NT2/D1 (cell line): ENCODE measurements at regions not wholly inside any gene's neighbourhood (a gene's known extent, or its start where the extent isn't known, plus 50 kb on each side); places are given as distances from the start of the nearest gene placed in this dataset.

ENCODE experiments used
- DNase-seq: peaks from one replicate; pipeline ENCODE4 v3.0.0-alpha.2; 2011; ENCODE audit warnings: low read depth, low spot score
- H3K27me3 ChIP-seq: 2 replicates; pipeline ENCODE4 v1.6.0; 2011; ENCODE audit warnings: mild to moderate bottlenecking; ENCODE audit not compliant: insufficient read length, insufficient read depth
- H3K36me3 ChIP-seq: 2 replicates; pipeline ENCODE4 v1.6.1; 2011; ENCODE audit warnings: mild to moderate bottlenecking, low read length, mixed read lengths; ENCODE audit not compliant: insufficient read depth, insufficient read length
- H3K4me1 ChIP-seq: 2 replicates; pipeline ENCODE4 v1.5.1; 2011; ENCODE audit not compliant: insufficient read depth, insufficient read length
- H3K4me3 ChIP-seq: 2 replicates; pipeline ENCODE4 v1.5.1; 2011; ENCODE audit warnings: low read depth; ENCODE audit not compliant: insufficient read length
- H3K9ac ChIP-seq: 2 replicates; pipeline ENCODE4 v1.6.0; 2011; ENCODE audit warnings: low read depth; ENCODE audit not compliant: insufficient read length
- H3K9me3 ChIP-seq: 2 replicates; pipeline ENCODE4 v1.5.1; 2011; ENCODE audit warnings: mild to moderate bottlenecking, low read length; ENCODE audit not compliant: insufficient read depth
- SUZ12 ChIP-seq: IDR thresholded peaks from 2 replicates; pipeline ENCODE4 v1.6.1; 2011; ENCODE audit not compliant: insufficient read length, insufficient read depth; ENCODE audit errors: extremely low read depth
- YY1 ChIP-seq: IDR thresholded peaks from 2 replicates; pipeline ENCODE4 v1.6.1; 2011; ENCODE audit not compliant: insufficient read length, insufficient read depth
- ZNF274 ChIP-seq: IDR thresholded peaks from 2 replicates; pipeline ENCODE4 v1.6.1; 2011; ENCODE audit warnings: mild to moderate bottlenecking, low read depth, low read length

DNA sequence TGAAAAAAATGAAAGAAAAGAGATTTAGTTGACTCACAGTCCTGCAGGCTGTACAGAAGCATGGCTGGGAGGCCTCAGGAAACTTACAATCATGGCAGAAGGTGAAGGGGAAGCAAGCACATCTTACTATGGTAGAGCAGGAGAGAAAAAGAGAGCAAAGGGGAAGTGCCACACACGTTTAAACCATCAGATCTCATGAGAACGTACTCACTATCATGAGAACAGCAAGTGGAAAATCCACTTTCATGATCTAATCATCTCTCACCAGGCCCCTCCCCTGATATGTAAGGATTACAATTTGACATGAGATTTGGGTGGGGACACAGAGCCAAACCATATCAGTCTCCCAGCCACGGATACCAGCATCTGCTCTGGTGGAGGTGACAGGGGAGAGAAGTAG is 50.8 kb upstream of the CPOX start:
- H3K4me3 ChIP-seq: no peak overlapping the region
- no peak for DNase-seq
- TF ChIP-seq ZNF274 (no peak), YY1 (no peak), SUZ12 (no peak)
- H3K9me3 ChIP-seq: no peaks in the 10 kb centered on the region
- H3K36me3 ChIP-seq: no peaks in the 10 kb centered on the region
- H3K4me1 ChIP-seq: no peaks in the 10 kb centered on the region
- no peaks in the 10 kb centered on the region for H3K27me3 ChIP-seq
- no peak overlapping the region for H3K9ac ChIP-seq

DNA sequence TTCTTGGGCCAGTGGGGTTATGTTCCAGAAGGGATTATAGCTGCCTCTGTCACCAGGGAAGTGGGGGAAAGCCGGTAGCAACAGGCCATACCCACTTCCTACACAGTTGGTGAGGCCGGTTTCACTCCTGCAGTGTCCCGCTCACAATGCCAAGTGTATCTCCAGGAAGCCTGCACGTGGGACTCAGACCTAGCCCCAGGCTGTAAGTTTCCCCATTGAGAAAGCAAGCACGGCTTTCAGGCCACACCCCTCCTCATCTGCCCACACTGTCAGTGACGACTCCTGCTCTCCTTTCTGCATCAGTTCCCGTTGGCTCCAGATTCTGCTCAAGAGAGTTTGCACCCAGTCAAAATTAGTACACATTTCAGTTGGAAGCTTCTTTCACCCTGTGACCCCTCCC is 51.6 kb upstream of the CPOX start:
- TF ChIP-seq ZNF274 (no peak), YY1 (no peak), SUZ12 (no peak)
- no peak overlapping the region for H3K9ac ChIP-seq

DNA sequence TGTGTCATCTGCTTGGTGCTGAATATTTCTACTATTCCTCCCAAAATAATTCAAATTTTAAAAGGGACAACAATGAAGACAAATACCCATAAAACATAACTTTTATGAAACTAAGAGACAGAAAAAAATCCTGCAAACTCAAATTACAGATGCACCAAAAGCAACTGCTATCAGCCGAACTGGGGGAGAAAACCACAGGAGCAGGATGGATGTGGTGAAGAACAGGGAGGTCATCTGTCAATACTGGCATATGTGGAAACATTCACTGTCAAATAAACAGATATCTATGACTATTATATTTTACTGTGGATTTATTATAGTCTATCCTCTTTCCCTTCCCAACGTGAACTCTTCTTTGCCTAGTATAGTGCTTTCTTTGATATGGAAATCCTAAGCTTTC is 53.3 kb upstream of the CPOX start:
- H3K27me3 ChIP-seq: no peaks in the 10 kb centered on the region
- TF ChIP-seq ZNF274 (no peak), SUZ12 (no peak), YY1 (no peak)
- no peak for DNase-seq
- no peaks in the 10 kb centered on the region for H3K4me1 ChIP-seq
- no peaks in the 10 kb centered on the region for H3K9me3 ChIP-seq
- no peaks in the 10 kb centered on the region for H3K36me3 ChIP-seq
- H3K9ac ChIP-seq: no peak overlapping the region
- H3K4me3 ChIP-seq: no peak overlapping the region

More for the DNA sequence above, 51.6 kb upstream of the CPOX start:
- Histone ChIP-seq H3K27me3 (no peaks in the 10 kb centered on the region), H3K4me1 (no peaks in the 10 kb centered on the region), H3K9me3 (no peaks in the 10 kb centered on the region), H3K36me3 (no peaks in the 10 kb centered on the region), H3K4me3 (no peak overlapping the region)
- no peak for DNase-seq

GRCh38 chr3:98647197-98647596 is 53.8 kb upstream of the CPOX start:
- H3K9me3 ChIP-seq: no peaks in the 10 kb centered on the region
- no peak overlapping the region for H3K4me3 ChIP-seq
- no peak for TF ChIP-seq SUZ12
- no peak for TF ChIP-seq YY1
- no peak for TF ChIP-seq ZNF274
- no peaks in the 10 kb centered on the region for H3K27me3 ChIP-seq
- DNase-seq: no peak
- H3K9ac ChIP-seq: no peak overlapping the region
- no peaks in the 10 kb centered on the region for H3K4me1 ChIP-seq
- no peaks in the 10 kb centered on the region for H3K36me3 ChIP-seq

DNA sequence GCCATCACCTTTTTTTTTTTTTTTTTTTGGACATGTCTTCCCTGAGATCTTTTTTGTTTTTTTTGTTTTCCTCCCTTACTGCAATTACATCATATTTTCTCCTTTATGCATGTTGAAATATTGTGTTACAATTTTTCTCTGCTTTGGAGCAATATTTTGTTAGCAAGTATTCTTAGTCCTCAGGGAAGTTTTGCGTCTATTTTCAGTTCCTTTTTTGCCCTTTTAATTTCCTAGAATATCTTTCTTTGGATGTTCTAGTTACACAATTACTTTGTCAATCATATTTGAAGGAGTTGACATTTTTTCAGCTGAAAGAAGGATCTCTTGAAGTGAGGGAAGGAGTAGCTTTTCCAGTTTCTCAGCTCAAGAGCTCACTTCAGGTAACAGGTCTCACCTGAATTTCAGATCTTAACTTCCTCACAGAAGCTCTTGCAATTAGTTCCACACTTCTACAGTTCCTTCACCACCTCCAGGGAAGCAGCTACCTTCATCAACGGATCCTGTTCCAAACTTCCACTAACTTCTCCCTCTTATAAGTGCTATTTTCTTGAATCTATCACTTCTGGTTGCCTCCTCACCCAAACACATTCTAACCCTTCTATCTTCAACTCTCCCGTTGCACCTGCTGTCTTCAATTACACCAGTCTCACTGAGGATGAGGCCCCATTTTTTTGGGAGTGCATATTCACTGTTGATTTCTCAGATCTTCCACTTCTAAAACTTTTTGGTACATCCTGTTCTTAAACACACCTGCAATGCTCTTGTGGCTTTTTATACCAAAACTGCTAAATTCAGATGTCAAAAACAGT is 57.8 kb upstream of the CPOX start:
- no peak overlapping the region for H3K4me3 ChIP-seq
- H3K9ac ChIP-seq: no peak overlapping the region
- H3K36me3 ChIP-seq: no peaks in the 10 kb centered on the region
- no peak for DNase-seq
- TF ChIP-seq YY1 (no peak), SUZ12 (no peak), ZNF274 (no peak)
- H3K4me1 ChIP-seq: no peaks in the 10 kb centered on the region
- H3K9me3 ChIP-seq: no peaks in the 10 kb centered on the region
- H3K27me3 ChIP-seq: no peaks in the 10 kb centered on the region

DNA sequence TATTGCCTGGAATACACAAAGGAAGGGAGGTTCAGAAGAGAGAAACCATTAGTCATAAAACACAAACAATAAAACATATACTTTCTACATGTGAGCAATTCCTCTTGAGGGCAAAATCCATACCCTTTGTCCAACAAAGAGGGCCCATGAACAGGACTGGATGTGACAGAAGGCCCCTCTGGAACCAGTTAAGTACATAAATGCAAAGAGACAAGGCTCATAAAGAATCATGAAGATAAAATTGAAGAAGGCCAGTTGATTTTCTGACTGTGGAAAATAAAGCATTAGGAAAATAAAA is 58.3 kb upstream of the CPOX start:
- no peak for TF ChIP-seq ZNF274
- TF ChIP-seq YY1: no peak
- TF ChIP-seq SUZ12: no peak
- H3K9ac ChIP-seq: no peak overlapping the region

DNA sequence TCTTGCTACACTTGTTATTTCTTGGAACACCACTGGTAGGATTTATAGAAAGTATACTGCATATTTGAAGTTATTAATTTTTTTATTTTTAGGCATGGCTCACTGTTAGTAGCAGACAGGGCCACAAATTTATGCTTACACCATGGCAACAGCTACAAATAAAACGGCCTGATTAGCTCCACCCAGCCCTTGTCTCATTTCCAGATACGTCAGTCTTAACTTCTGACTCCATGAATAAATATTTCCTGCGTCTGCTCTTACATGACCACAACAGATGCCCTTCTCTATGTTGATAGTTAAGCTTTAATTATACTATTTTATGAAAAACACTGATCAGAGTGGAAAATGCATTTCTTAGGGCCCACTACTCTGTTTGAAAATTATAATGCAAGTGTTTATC is 62.3 kb upstream of the CPOX start:
- TF ChIP-seq SUZ12: no peak
- TF ChIP-seq ZNF274: no peak
- TF ChIP-seq YY1: no peak
- Histone ChIP-seq H3K4me1 (no peaks in the 10 kb centered on the region), H3K9ac (no peak overlapping the region), H3K36me3 (no peaks in the 10 kb centered on the region), H3K9me3 (no peaks in the 10 kb centered on the region), H3K27me3 (peaks cover 28% of the 10 kb centered on the region), H3K4me3 (no peak overlapping the region)
- DNase-seq: no peak

More for the DNA sequence above, 58.3 kb upstream of the CPOX start:
- no peak for DNase-seq
- Histone ChIP-seq H3K4me3 (no peak overlapping the region), H3K9me3 (no peaks in the 10 kb centered on the region), H3K36me3 (no peaks in the 10 kb centered on the region), H3K4me1 (no peaks in the 10 kb centered on the region), H3K27me3 (peaks cover 1% of the 10 kb centered on the region)
